Calu3 (cell line): ENCODE measurements at regions not wholly inside any gene's neighbourhood (a gene's known extent, or its start where the extent isn't known, plus 50 kb on each side); places are given as distances from the start of the nearest gene placed in this dataset.

Experiments used
- BruUV-seq: library from RNA; stranded (reverse); fragments of 400-500 nt; replicated peaks from 2 replicates; lab custom pipeline; 2021; lab: Mats Ljungman, UMichigan
- CTCF ChIA-PET: fragments of 300-600 bp; sonication (Branson Sonifier 250); formaldehyde crosslinking; loops from one replicate; lab custom pipeline; 2022; ENCODE audit warnings: antibody characterized with exemption; lab: Charles Lee
- DNase-seq: peaks from one replicate; pipeline ENCODE4 v3.0.0; 2022
- H3K27ac Mint-ChIP-seq: one replicate; pipeline ENCODE4 v1.8.0; 2022; ENCODE audit warnings: mixed read lengths; ENCODE audit not compliant: unreplicated experiment
- H3K27me3 Mint-ChIP-seq: one replicate; pipeline ENCODE4 v1.8.0; 2022; ENCODE audit warnings: mixed read lengths; ENCODE audit not compliant: unreplicated experiment
- H3K36me3 Mint-ChIP-seq: one replicate; pipeline ENCODE4 v1.8.0; 2022; ENCODE audit warnings: mild to moderate bottlenecking, moderate library complexity, mixed read lengths; ENCODE audit not compliant: insufficient read depth, unreplicated experiment
- H3K4me1 Mint-ChIP-seq: one replicate; pipeline ENCODE4 v1.8.0; 2022; ENCODE audit warnings: mild to moderate bottlenecking, low read depth, mixed read lengths; ENCODE audit not compliant: unreplicated experiment
- H3K4me3 Mint-ChIP-seq: one replicate; pipeline ENCODE4 v1.8.0; 2022; ENCODE audit warnings: mild to moderate bottlenecking, low read depth, moderate library complexity, mixed read lengths; ENCODE audit not compliant: unreplicated experiment
- H3K9me3 Mint-ChIP-seq: one replicate; pipeline ENCODE4 v1.8.0; 2022; ENCODE audit warnings: low read depth, mixed read lengths; ENCODE audit not compliant: unreplicated experiment
- intact Hi-C: fragments of 100-400 bp; cut with micrococcal nuclease; formaldehyde crosslinking; loops from one replicate; pipeline ENCODE4 v1.10.0; 2022; ENCODE audit not compliant: unreplicated experiment
- TF ChIP-seq, protein P1 (sequence below): fragments of 200-600 bp; IDR thresholded peaks from one replicate; pipeline ENCODE4 v1.8.0; 2022; ENCODE audit warnings: antibody characterized with exemption; ENCODE audit not compliant: unreplicated experiment

- H3K4me3 Mint-ChIP-seq = no peak overlapping the region
- DNase-seq = no peak
- no TSS peak for BruUV-seq
- peaks cover 10% of the 10 kb centered on the region for H3K4me1 Mint-ChIP-seq
- intact Hi-C loops = loop anchor here (5.0 kb wide), 1 partner anchor 176 kb away; no protein-coding TSS in a partner anchor
- H3K36me3 Mint-ChIP-seq = peaks cover 8% of the 10 kb centered on the region
- CTCF ChIA-PET = no interaction called here
- H3K27me3 Mint-ChIP-seq = peaks cover 50% of the 10 kb centered on the region
- no peak overlapping the region for H3K27ac Mint-ChIP-seq
- H3K9me3 Mint-ChIP-seq = no peaks in the 10 kb centered on the region
- TF ChIP-seq, protein P1, sequence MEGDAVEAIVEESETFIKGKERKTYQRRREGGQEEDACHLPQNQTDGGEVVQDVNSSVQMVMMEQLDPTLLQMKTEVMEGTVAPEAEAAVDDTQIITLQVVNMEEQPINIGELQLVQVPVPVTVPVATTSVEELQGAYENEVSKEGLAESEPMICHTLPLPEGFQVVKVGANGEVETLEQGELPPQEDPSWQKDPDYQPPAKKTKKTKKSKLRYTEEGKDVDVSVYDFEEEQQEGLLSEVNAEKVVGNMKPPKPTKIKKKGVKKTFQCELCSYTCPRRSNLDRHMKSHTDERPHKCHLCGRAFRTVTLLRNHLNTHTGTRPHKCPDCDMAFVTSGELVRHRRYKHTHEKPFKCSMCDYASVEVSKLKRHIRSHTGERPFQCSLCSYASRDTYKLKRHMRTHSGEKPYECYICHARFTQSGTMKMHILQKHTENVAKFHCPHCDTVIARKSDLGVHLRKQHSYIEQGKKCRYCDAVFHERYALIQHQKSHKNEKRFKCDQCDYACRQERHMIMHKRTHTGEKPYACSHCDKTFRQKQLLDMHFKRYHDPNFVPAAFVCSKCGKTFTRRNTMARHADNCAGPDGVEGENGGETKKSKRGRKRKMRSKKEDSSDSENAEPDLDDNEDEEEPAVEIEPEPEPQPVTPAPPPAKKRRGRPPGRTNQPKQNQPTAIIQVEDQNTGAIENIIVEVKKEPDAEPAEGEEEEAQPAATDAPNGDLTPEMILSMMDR = no peak
Observed at GRCh38 chr1:10867914-10868598, 71.6 kb upstream of the CASZ1 start.

- no peak for DNase-seq
- H3K27ac Mint-ChIP-seq = no peak overlapping the region
- H3K4me1 Mint-ChIP-seq = peaks cover 9% of the 10 kb centered on the region
- no TSS peak for BruUV-seq
- H3K9me3 Mint-ChIP-seq = no peaks in the 10 kb centered on the region
- intact Hi-C loops = loop anchor here (5.0 kb wide), 1 partner anchor 176 kb away; no protein-coding TSS in a partner anchor
- CTCF ChIA-PET = no interaction called here
- TF ChIP-seq, protein P1 = no peak
- H3K36me3 Mint-ChIP-seq = peaks cover 8% of the 10 kb centered on the region
- no peak overlapping the region for H3K4me3 Mint-ChIP-seq
- peaks cover 45% of the 10 kb centered on the region for H3K27me3 Mint-ChIP-seq
Observed at GRCh38 chr1:10868599-10868965, 72.1 kb upstream of the CASZ1 start.

- Mint-ChIP-seq H3K4me3 (no peak overlapping the region), H3K9me3 (no peaks in the 10 kb centered on the region), H3K27ac (no peak overlapping the region), H3K27me3 (peaks cover 31% of the 10 kb centered on the region), H3K4me1 (no peaks in the 10 kb centered on the region), H3K36me3 (peaks cover 8% of the 10 kb centered on the region)
- no peak for DNase-seq
- intact Hi-C loops = loop anchor here (5.0 kb wide), 1 partner anchor 178 kb away; no protein-coding TSS in a partner anchor
- CTCF ChIA-PET = no interaction called here
- TF ChIP-seq, protein P1 = no peak
- no TSS peak for BruUV-seq
Observed at GRCh38 chr1:10869933-10870332, 73.5 kb upstream of the CASZ1 start.

GRCh38 chr1:10870493-10871096 lies 74.1 kb upstream of the CASZ1 start:
- Mint-ChIP-seq H3K27me3 (peaks cover 25% of the 10 kb centered on the region), H3K9me3 (no peaks in the 10 kb centered on the region), H3K36me3 (peaks cover 5% of the 10 kb centered on the region), H3K27ac (no peak overlapping the region), H3K4me3 (no peak overlapping the region), H3K4me1 (no peaks in the 10 kb centered on the region)
- DNase-seq = no peak
- intact Hi-C loops = no loop called here
- CTCF ChIA-PET = no interaction called here
- no TSS peak for BruUV-seq
- TF ChIP-seq, protein P1 = no peak
